Right cardiac atrium (tissue), 5 donors: ENCODE measurements at regions not wholly inside any gene's neighbourhood (a gene's known extent, or its start where the extent isn't known, plus 50 kb on each side); places are given as distances from the start of the nearest gene placed in this dataset.

Experiments
- ATAC-seq, 2 donors: fragments of 200-7000 bp; cut with Tn5 transposase; one replicate each; pipeline versions ENCODE4 v1.8.0 to v1.9.1; 2020; ENCODE audit warnings: moderate library complexity in 2 of 2, mild to moderate bottlenecking in 1 of 2
- DNase-seq, 3 donors: peaks; one replicate each; pipeline ENCODE4 v3.0.0-alpha.2; 2020
- H3K27ac ChIP-seq: one replicate; pipeline ENCODE4 v1.5.1; 2013; ENCODE audit warnings: mild to moderate bottlenecking, low read length, control low read depth, moderate library complexity
- H3K27me3 ChIP-seq: one replicate; pipeline ENCODE4 v1.6.1; 2013; ENCODE audit not compliant: control insufficient read depth, insufficient read depth
- H3K4me1 ChIP-seq: one replicate; pipeline ENCODE4 v1.6.1; 2013; ENCODE audit warnings: low read length; ENCODE audit not compliant: control insufficient read depth, insufficient read depth
- H3K4me3 ChIP-seq: one replicate; pipeline ENCODE4 v1.5.1; 2013; ENCODE audit warnings: low read length, control low read depth
- H3K9me3 ChIP-seq: one replicate; pipeline ENCODE4 v1.6.1; 2013; ENCODE audit warnings: low read length; ENCODE audit not compliant: control insufficient read depth
- WGBS: extraction: QIAGEN DNeasy Blood & Tissue Kit; methylation state at CpG from one replicate; pipeline ENCODE4 v1.1.7; 2013; 5-methylcytosine and 5-hydroxymethylcytosine counted together
- intact Hi-C, 4 donors: fragments of 100-400 bp; cut with DNase I; formaldehyde crosslinking; loops; one replicate each; pipeline versions ENCODE4 v1.11.0 to v1.14.0; 2022 to 2023
- donor health status: healthy with polysubstance abuse.
- donor health status: DM: no; HTN: yes; CAD: no.
- donor health status: DM: no; HTN: no; CAD: no.
- donor health status: DM: no; HTN: yes; CAD: no; lungs with severe emphysema.
- donor health status: DM: yes; HTN: yes; CAD: no.

DNA sequence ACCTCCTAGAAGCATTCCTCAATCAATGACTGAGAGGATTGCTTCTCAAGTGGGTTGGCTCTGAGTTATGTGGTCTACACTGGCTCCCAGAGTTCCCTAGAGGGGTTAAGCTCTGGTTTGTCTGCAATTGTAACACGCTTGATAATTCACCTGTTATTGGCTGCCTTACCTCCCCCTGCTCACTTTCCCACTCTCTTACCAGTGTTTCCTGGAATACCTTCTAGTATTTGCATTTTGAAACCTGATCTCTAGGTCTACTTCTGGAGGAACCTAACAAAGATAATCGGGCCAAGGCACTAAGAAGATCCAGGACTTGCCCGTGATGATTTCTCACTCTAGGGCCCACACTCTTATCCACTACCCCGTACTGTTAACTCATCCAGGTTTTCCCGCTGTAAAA, 110.1 kb upstream of the MAP3K1 start:
- Histone ChIP-seq H3K27me3 (no peaks in the 10 kb centered on the region), H3K9me3 (no peaks in the 10 kb centered on the region), H3K27ac (no peak overlapping the region), H3K4me3 (no peak overlapping the region), H3K4me1 (no peaks in the 10 kb centered on the region)
- 67% methylated on average over 5 of the region's 5 CpGs for WGBS
- intact Hi-C loops, result loop anchor here in 1 of 4 donors (10.0 kb wide), 1 partner anchor 100 kb away; no protein-coding TSS in a partner anchor
- ATAC-seq (no peak), DNase-seq (no peak)

GRCh38 chr5:56703952-56704351, 111.4 kb upstream of the MAP3K1 start:
- DNase-seq (no peak), ATAC-seq (no peak)
- no peak overlapping the region for H3K27ac ChIP-seq
- intact Hi-C loops, result loop anchor here in 1 of 4 donors (10.0 kb wide), 1 partner anchor 101 kb away; no protein-coding TSS in a partner anchor
- no peaks in the 10 kb centered on the region for H3K9me3 ChIP-seq
- H3K4me1 ChIP-seq, result peaks cover 4% of the 10 kb centered on the region
- no peak overlapping the region for H3K4me3 ChIP-seq
- no peaks in the 10 kb centered on the region for H3K27me3 ChIP-seq
- 97% methylated on average over 2 of the region's 2 CpGs for WGBS

DNA sequence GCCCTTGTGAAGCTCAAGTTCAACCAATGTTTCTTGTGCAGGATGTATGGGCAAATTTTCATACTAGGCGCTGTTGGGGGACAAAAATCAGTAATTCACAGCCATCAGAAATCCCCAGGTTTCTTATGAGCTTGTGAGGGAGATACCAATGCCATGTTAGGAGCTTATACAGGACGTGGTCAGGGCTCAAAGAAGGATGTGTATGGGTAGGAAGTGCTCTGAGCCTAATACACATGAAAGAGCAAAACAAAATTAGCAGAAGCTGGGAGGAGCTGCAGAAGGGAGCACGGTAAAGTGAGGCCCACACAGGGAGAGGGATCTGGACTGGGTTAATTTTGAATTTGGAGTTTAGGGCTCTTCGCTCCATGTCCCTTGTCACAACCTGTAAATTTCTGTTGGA, 114.6 kb upstream of the MAP3K1 start:
- Histone ChIP-seq H3K4me3 (no peak overlapping the region), H3K27ac (no peak overlapping the region), H3K27me3 (no peaks in the 10 kb centered on the region), H3K9me3 (no peaks in the 10 kb centered on the region), H3K4me1 (peaks cover 9% of the 10 kb centered on the region)
- 91% methylated on average over 4 of the region's 4 CpGs for WGBS
- ATAC-seq (no peak), DNase-seq (no peak)
- intact Hi-C loops, result loop anchor here in 1 of 4 donors (10.0 kb wide), 1 partner anchor 104 kb away; no protein-coding TSS in a partner anchor

DNA sequence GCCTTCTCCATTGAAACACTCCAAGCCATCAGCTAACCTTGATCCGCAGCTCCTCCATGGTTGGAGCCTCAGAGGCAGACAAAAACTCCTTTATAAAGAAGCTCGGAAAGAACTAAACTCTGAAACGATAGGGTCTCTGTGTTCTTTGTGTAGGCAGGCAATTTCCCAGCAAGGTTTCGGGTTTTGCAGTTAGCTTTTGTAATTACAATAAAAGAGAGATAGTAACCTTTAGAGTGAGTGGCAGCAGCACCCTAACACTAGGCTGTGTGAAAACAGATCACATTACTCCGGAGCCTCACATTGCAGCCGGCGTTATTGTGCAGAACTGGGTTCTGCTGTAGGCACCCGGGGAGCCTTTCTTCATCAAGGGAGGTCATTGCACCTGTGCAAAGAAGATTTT, 115.8 kb upstream of the MAP3K1 start:
- Histone ChIP-seq H3K27ac (no peak overlapping the region), H3K4me3 (no peak overlapping the region), H3K9me3 (no peaks in the 10 kb centered on the region), H3K4me1 (peaks cover 12% of the 10 kb centered on the region), H3K27me3 (no peaks in the 10 kb centered on the region)
- intact Hi-C loops, result loop anchor here in 1 of 4 donors (10.0 kb wide), 1 partner anchor 115 kb away; the partner anchor contains the start of gene MAP3K1
- 66% methylated on average over 8 of the region's 8 CpGs for whole genome bisulfite sequencing
- no peak for ATAC-seq
- DNase-seq, result no peak

DNA sequence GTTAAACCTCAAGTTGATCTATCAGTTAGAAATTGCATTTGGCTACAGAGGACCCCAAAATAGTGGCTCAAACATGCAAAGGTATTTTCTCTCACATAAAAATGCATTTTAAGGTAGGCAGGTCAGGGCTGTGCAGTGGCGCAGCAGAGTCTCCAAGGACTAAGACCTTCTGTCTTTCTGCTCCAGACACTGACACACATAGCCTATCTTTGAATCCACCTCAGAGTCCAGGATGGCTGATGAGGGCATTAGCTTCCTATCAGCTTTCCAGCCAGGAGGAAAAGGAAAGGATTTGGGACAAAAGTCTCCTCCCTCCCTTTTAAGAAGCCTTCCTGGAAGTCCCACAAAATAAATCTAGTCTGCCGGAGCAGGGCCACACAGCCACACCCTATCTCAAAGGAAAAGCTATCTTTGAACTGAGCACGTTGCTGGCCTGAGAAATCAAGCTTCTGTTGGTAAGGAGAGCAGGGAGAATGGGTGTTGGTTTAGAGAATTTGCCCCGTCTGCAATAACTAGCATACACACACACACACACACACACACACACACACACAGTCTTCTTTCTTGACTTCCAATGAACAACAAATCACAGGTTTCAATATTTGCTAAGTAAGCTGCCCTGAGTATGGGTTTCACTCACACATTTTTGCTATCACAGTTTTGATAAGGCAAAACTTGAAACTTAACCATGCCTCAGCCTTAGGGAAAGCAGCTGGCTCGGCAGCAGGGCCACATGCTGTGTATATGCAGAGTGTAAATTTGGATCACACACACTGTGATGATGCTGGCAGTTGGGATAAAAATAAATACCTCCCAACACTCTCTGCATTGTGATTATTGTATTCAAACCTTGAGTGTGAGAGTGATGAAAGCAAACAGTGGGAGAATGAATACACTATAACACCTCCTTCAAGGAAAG, 116.6 kb upstream of the MAP3K1 start:
- intact Hi-C loops, result loop anchor here in 1 of 4 donors (10.0 kb wide), 1 partner anchor 116 kb away; the partner anchor contains the start of gene MAP3K1
- H3K27ac ChIP-seq, result peak overlapping the region; percentile 12
- ATAC-seq, result peak; percentile 78 to 93

DNA sequence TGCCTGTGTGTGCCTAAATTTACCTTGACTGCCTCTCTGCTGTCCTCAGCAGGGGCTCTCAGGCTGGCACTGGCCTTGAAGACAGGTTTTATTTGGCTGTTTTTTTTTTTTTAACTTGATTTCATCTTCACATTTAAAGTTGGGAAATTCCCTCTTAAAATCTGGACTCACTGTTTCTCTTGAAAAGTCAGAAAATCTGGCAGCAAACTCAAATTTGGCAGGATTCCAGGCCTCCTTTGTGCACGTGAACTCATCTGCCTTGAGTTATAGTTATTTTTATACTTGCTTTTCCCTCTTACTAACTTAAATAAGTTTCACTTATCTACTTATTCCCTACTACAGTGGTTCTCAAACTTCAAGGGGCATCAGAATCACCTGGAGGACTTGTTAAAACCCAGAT, 118.4 kb upstream of the MAP3K1 start:
- intact Hi-C loops, result loop anchor here in 1 of 4 donors (10.0 kb wide), 1 partner anchor 118 kb away; the partner anchor contains the start of gene MAP3K1
- Histone ChIP-seq H3K4me3 (no peak overlapping the region), H3K27ac (no peak overlapping the region), H3K9me3 (no peaks in the 10 kb centered on the region), H3K27me3 (no peaks in the 10 kb centered on the region), H3K4me1 (peaks cover 12% of the 10 kb centered on the region)
- DNase-seq, result no peak
- WGBS, result 15% methylated on average over 1 of the region's 1 CpG
- no peak for ATAC-seq

More for the DNA sequence above, 116.6 kb upstream of the MAP3K1 start:
- no peak overlapping the region for H3K4me3 ChIP-seq
- H3K27me3 ChIP-seq, result no peaks in the 10 kb centered on the region
- DNase-seq, result peak in 2 of 3 donors; percentile 20 to 46
- WGBS, result 26% methylated on average over 5 of the region's 5 CpGs
- peaks cover 12% of the 10 kb centered on the region for H3K4me1 ChIP-seq
- H3K9me3 ChIP-seq, result no peaks in the 10 kb centered on the region

- 94% methylated on average over 5 of the region's 5 CpGs for WGBS
- no peaks in the 10 kb centered on the region for H3K9me3 ChIP-seq
- ATAC-seq, result no peak
These were observed 122.1 kb upstream of the MAP3K1 start for GRCh38 chr5:56693220-56693579.

GRCh38 chr5:56692359-56693219, 122.8 kb upstream of the MAP3K1 start:
- ATAC-seq, result peak in 1 of 2 donors; percentile 68
- WGBS, result 78% methylated on average over 10 of the region's 10 CpGs

More at GRCh38 chr5:56693220-56693579, 122.1 kb upstream of the MAP3K1 start:
- Histone ChIP-seq H3K4me1 (peaks cover 5% of the 10 kb centered on the region), H3K27me3 (no peaks in the 10 kb centered on the region), H3K27ac (no peak overlapping the region), H3K4me3 (no peak overlapping the region)
- DNase-seq, result no peak
- intact Hi-C loops, result loop anchor here in 1 of 4 donors (10.0 kb wide), 1 partner anchor 122 kb away; the partner anchor contains the start of gene MAP3K1

GRCh38 chr5:56688402-56688801, 126.9 kb upstream of the MAP3K1 start:
- Histone ChIP-seq H3K4me3 (no peak overlapping the region), H3K4me1 (peaks cover 3% of the 10 kb centered on the region), H3K27me3 (no peaks in the 10 kb centered on the region), H3K27ac (no peak overlapping the region), H3K9me3 (no peaks in the 10 kb centered on the region)
- intact Hi-C loops, result no loop called here
- 69% methylated on average over 1 of the region's 1 CpG for WGBS
- DNase-seq (no peak), ATAC-seq (peak; percentile 26 to 62)

More at GRCh38 chr5:56692359-56693219, 122.8 kb upstream of the MAP3K1 start:
- H3K4me1 ChIP-seq, result peaks cover 5% of the 10 kb centered on the region
- no peak overlapping the region for H3K4me3 ChIP-seq
- no peak overlapping the region for H3K27ac ChIP-seq
- H3K27me3 ChIP-seq, result no peaks in the 10 kb centered on the region
- no peaks in the 10 kb centered on the region for H3K9me3 ChIP-seq
- intact Hi-C loops, result loop anchor here in 1 of 4 donors (10.0 kb wide), 1 partner anchor 122 kb away; the partner anchor contains the start of gene MAP3K1
- DNase-seq, result no peak

DNA sequence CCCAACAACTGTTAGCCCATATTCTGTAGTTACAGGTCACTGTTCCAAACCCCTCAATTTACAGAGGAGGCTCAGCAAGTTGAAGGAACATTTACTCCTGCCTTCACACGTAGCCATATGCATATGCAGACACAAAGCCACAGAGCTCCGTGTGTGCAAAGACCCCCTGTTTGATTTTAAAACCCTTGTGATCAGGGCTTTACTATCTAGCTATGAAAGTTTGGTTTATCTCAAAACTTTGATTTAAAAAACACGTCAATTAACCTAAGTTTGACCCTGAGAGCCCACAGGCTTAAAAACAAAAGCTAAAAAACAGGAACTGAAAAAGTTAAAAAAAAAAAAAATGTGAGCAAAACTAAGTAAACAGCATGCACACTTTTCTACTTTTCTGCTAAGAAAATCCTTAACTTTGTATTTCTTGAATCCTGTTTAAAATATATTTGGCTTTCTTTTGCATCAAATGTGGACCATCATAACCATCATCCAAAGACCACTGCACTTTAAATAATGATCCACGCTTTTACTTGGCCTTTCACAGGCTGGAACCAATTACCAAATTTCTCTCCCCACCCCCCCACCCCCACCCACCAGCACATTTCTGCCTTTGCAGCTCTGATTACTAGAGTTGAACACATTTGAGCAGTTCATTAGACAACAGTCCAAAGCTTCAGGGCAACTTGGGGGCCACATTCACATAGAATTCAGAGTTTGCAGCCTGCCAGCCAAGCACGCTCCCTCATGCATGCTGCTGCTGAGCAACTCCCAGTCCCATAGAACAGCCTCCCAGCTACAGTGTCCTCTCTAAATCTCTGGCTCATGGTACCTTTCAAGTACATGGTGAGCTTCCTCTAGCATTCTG, 128.8 kb upstream of the MAP3K1 start:
- ATAC-seq, result no peak
- H3K4me3 ChIP-seq, result no peak overlapping the region

More for the DNA sequence above, 128.8 kb upstream of the MAP3K1 start:
- H3K9me3 ChIP-seq, result no peaks in the 10 kb centered on the region
- intact Hi-C loops, result no loop called here
- peaks cover 3% of the 10 kb centered on the region for H3K4me1 ChIP-seq
- 75% methylated on average over 5 of the region's 5 CpGs for WGBS
- H3K27ac ChIP-seq, result no peak overlapping the region
- DNase-seq, result no peak
- no peaks in the 10 kb centered on the region for H3K27me3 ChIP-seq
